Kidney epithelial cell (primary cell): ENCODE measurements at regions not wholly inside any gene's neighbourhood (a gene's known extent, or its start where the extent isn't known, plus 50 kb on each side); places are given as distances from the start of the nearest gene placed in this dataset.

Experiments used
- DNase-seq: peaks from one replicate; pipeline ENCODE4 v3.0.0-alpha.2; 2010; ENCODE audit warnings: low read depth
- H3K27me3 ChIP-seq: 2 replicates; pipeline ENCODE4 v1.6.0; 2011; ENCODE audit warnings: low read length; ENCODE audit not compliant: control insufficient read depth, insufficient read depth
- H3K36me3 ChIP-seq: 2 replicates; pipeline ENCODE4 v1.5.1; 2011; ENCODE audit warnings: low read length; ENCODE audit not compliant: control insufficient read depth, insufficient read depth
- H3K4me3 ChIP-seq: 2 replicates; pipeline ENCODE4 v1.5.1; 2011; ENCODE audit warnings: low read depth, mild to moderate bottlenecking, control low read depth, low read length
- TF ChIP-seq, protein P1 (sequence below): IDR thresholded peaks from 2 replicates; pipeline ENCODE4 v1.5.1; 2011; ENCODE audit warnings: mild to moderate bottlenecking, moderate library complexity, low read length, control low read depth, inconsistent platforms; ENCODE audit not compliant: insufficient read depth, poor library complexity, severe bottlenecking

DNA sequence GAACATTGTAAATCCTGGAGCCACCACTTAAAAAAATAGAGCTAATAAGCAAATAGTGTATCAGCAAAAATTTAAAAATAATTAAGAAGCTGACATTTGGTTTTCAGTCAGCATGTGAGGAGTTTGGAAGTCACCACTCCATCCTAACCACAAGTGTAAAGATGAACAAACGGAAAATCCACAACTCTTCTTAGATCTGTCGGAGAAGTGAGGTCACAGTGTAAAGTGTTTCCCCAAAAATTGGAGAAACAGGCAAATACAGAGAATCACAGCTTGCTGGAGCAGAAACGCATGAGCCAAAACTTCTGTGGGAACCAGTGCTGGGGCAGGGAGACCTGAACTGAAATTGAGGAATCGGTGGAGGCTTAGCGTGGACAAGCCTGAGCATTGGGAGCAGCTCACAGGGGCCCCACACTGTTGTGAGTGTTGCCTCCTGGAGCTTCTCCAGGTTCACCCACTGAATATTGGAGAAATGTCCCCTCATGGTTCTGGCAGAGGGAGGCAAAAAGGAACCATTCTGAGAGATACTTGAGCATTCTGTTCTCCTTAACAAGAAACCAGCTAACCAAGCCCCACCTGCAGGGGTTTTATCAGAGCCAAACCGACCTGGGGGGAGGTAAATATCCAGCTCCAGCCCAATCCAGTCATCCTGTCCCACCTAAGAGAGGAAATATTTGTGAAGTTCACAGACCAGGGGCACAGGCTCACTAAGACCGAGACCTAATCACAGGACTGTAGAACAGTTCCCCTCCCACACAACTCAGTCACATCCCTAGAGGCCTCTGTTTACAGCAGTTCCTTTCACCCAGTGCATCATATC is 192.0 kb downstream of the ERMARD start:
- TF ChIP-seq, protein P1, sequence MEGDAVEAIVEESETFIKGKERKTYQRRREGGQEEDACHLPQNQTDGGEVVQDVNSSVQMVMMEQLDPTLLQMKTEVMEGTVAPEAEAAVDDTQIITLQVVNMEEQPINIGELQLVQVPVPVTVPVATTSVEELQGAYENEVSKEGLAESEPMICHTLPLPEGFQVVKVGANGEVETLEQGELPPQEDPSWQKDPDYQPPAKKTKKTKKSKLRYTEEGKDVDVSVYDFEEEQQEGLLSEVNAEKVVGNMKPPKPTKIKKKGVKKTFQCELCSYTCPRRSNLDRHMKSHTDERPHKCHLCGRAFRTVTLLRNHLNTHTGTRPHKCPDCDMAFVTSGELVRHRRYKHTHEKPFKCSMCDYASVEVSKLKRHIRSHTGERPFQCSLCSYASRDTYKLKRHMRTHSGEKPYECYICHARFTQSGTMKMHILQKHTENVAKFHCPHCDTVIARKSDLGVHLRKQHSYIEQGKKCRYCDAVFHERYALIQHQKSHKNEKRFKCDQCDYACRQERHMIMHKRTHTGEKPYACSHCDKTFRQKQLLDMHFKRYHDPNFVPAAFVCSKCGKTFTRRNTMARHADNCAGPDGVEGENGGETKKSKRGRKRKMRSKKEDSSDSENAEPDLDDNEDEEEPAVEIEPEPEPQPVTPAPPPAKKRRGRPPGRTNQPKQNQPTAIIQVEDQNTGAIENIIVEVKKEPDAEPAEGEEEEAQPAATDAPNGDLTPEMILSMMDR, result no peak
- DNase-seq, result no peak
- H3K36me3 ChIP-seq, result no peaks in the 10 kb centered on the region
- H3K4me3 ChIP-seq, result no peak overlapping the region
- H3K27me3 ChIP-seq, result peaks cover 27% of the 10 kb centered on the region

DNA sequence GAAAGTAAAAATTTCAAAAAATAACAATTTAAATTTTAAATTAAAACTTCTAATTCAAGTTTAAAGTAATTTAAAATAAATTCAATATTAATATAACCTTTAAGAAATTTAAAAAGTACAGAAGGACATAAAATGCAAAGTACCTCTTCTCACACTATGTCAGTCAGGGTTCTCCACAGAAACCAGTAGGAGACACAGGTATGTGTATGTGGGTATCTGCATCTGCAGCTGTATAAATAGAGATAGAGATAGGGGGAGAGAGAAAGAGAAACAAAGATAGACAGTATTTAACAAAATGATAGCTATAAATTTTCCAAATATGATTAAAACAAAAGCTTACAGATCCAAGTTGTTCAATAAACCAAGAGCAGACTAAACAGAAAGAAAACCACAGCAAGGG is 190.8 kb downstream of the ERMARD start:
- Histone ChIP-seq H3K4me3 (no peak overlapping the region), H3K36me3 (no peaks in the 10 kb centered on the region), H3K27me3 (peaks cover 39% of the 10 kb centered on the region)
- DNase-seq, result no peak
- TF ChIP-seq, protein P1, result no peak

DNA sequence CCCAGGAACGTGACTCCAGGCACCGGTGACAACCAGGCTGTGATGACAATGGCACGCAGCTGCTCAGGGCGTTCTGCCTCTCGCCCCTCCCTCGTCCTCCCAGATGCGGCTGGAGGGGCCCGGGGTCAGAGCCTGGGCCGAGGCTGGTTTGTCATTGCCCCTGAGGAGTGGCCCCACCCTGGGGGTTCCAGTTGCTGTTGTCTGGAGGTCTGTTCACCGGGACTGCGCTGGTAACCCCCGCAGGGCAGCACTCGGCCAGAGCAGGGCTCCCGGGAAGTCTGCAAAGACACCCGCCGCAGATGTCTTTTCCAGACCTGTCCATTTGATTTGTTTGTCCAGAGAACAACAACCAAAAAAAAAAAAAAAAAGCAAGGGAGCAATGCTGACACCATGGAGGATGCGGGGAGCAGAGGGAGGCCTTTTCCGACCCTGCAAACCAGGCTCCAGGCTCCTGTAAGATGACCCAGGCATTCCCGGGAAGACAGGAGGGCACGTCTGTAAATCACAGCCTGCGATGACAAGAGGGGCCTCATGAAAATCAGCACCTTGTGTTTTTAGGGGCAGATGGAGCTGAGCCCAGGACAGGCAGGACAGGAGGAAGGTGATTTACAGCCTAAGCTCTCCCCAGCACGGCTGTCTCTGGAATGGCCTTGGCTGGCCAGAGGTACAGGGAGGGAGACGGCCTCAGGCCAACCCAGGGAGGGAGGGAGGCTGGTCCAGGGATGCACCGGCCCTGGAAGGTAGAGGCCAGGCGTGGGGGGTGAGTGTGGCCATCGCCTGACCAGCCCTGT is 189.3 kb downstream of the ERMARD start:
- H3K4me3 ChIP-seq, result no peak overlapping the region
- DNase-seq, result no peak
- H3K27me3 ChIP-seq, result peaks cover 43% of the 10 kb centered on the region
- TF ChIP-seq, protein P1, result no peak
- no peaks in the 10 kb centered on the region for H3K36me3 ChIP-seq

DNA sequence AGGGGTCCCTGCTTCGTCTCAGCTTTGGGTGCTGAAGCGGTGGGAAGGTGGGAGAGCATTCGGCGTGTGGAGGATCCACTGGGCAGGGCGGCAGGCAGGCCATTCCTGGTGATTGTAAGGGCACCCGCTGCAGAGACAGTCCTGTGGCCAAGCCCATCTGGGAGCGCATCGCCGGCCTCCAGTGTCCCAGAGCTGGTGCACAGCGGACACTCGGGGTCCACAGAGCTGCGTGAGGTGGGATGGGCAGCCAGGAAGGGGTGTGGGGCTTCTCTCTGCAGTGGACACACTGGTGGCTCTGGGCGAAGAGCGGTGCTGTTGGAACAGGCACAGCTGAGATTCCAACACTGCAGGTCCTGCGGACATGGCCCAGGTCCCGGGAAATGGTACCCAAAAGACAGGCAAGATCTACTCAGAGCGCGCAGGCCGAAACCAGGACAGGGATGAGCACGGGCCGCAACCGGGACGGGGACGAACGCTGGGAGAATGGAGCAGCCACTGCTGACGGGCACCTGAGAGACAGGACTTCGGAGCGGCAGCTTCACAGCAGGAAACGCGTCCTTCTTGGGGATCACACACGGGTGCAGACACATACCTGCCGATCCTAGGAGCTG is 188.2 kb downstream of the ERMARD start:
- Histone ChIP-seq H3K27me3 (peaks cover 43% of the 10 kb centered on the region), H3K36me3 (no peaks in the 10 kb centered on the region), H3K4me3 (no peak overlapping the region)
- DNase-seq, result no peak
- TF ChIP-seq, protein P1, result no peak

DNA sequence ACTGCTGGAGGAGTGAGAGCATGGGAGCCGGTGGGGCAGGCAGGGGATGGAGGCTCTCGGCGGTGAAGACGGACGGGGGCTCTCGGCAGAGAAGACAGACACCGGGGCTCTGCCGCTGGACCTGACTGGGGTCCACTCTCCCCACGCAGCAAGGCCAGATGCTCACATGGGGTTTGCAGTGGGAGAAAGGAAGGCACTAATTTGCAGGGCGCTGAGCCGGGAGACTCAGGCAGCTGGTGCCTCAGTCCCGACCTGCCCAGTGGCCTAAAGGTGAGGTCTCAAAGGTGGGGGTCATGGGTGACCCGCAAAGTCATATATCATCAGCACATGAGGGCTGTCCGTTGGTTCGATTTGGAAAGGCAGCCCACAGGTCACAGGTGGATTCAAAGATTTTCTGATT is 187.3 kb downstream of the ERMARD start:
- DNase-seq, result no peak
- no peak overlapping the region for H3K4me3 ChIP-seq
- no peaks in the 10 kb centered on the region for H3K36me3 ChIP-seq
- peaks cover 45% of the 10 kb centered on the region for H3K27me3 ChIP-seq
- TF ChIP-seq, protein P1, result no peak
